ENCODE measurements at regions not wholly inside any gene's neighbourhood (a gene's known extent, or its start where the extent isn't known, plus 50 kb on each side); places are given as distances from the start of the nearest gene placed in this dataset.

DNA sequence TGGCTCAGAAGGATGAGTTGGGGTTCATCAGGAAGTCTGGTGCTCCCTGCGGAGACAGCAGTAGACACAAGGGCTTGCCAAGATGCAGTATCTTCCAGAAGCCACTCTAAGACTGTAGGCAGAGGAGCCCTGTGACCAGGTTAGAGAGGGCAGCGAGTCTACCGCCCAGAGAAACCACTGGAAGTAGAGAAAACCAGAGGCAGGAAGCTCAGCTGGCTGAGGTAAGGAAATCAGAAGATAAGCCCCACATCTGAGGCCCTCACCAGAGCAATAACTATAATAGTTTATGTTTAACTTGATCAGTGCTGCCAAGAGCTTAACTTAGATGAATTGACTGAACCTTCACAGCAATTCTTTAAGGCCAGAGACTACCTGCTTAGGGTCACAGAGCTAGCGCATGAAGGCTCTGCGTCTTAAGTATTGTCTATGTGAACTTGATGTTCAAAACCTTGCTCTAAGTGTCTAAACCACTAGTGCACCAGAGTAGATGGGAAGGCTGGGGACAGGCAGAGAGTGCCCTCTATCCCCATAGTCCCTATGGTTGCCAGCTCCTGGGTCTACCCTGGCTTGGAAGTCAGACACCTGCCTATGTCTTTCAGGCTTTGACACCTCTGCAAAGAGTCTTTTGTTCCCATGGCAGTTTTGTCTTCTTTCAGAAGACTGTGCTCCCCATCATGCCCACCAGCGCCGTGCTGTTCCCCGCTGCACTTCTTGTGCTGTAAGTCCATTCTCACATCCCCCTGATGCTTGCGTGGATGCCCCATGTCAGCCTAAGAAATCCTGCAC is 228.2 kb upstream of the KLF4 start:
- H3K4me2 ChIP-seq (ENCODE audit: low read depth, low read length) = no peak overlapping the region
- no peaks in the 10 kb centered on the region for H3K4me1 ChIP-seq (ENCODE audit: insufficient read depth, low read length)
- H4K20me1 ChIP-seq (ENCODE audit: insufficient read depth, low read length) = no peaks in the 10 kb centered on the region
- no peaks in the 10 kb centered on the region for H3K36me3 ChIP-seq (replicated peaks in 1 of 2; ENCODE audit: control insufficient read depth in 1 of 2, insufficient read depth in 2 of 2, low read length in 2 of 2)
- 63% methylated on average over 9 of the region's 9 CpGs for WGBS (ENCODE audit: low lambda C conversion rate)
- H2AFZ ChIP-seq (ENCODE audit: low read length) = no peak overlapping the region
- no peak overlapping the region for H3K9ac ChIP-seq (ENCODE audit: insufficient read depth, low read depth, low read length)
- ChIA-PET CTCF (ENCODE audit: low intra/inter-chr PET ratio, low total read pairs) (no interaction called here), POLR2A (no interaction called here)
- no peak for DNase-seq (ENCODE audit: low spot score)
- no peak for TF ChIP-seq CENPX (CRISPR knock-in tag; IDR thresholded peaks at IDR 0.05)
- no peak for TF ChIP-seq ZNF205 (CRISPR knock-in tag; IDR thresholded peaks at IDR 0.05)
- no peak for TF ChIP-seq PPARG (CRISPR knock-in tag; conservative IDR thresholded peaks at IDR 0.05)
- TF ChIP-seq ZNF20 (CRISPR knock-in tag; IDR thresholded peaks at IDR 0.05) = no peak
- no peak for TF ChIP-seq ZNF354B (CRISPR knock-in tag; IDR thresholded peaks at IDR 0.05)
- TF ChIP-seq ZFP91 (CRISPR knock-in tag; IDR thresholded peaks at IDR 0.05; ENCODE audit: borderline replicate concordance) = no peak
- no peak for TF ChIP-seq TEAD2 (CRISPR knock-in tag; IDR thresholded peaks at IDR 0.05)
- TF ChIP-seq YY1 (IDR thresholded peaks at IDR 0.05; ENCODE audit: insufficient read depth, insufficient replicate concordance, low read depth, low read length) = no peak
- no peak for TF ChIP-seq ZBTB25 (CRISPR knock-in tag; IDR thresholded peaks at IDR 0.05)
- TF ChIP-seq SMARCE1 (IDR thresholded peaks at IDR 0.05; ENCODE audit: borderline replicate concordance) = no peak
- no peak for TF ChIP-seq KAT8 (CRISPR knock-in tag; IDR thresholded peaks at IDR 0.05)
- no peak for TF ChIP-seq SPEN (CRISPR knock-in tag; IDR thresholded peaks at IDR 0.05; ENCODE audit: low read depth)
- no peak for TF ChIP-seq ZBTB26 (CRISPR knock-in tag; IDR thresholded peaks at IDR 0.05; ENCODE audit: borderline replicate concordance)
- TF ChIP-seq FOXK1 (CRISPR knock-in tag; IDR thresholded peaks at IDR 0.05; ENCODE audit: borderline replicate concordance, low read depth) = no peak
- in situ Hi-C loops (cut with HindIII; ENCODE audit: extremely low pct_ligation_motif_present, low pct_unique_long_range_greater_than_20kb) = no loop called here
- H3K4me3 ChIP-seq (replicated peaks in 1 of 3; ENCODE audit: insufficient read depth in 1 of 3, low read depth in 2 of 3, low read length in 3 of 3) = no peak overlapping the region
- FAIRE-seq = no peak
- no peak for ATAC-seq
- H3K27me3 ChIP-seq (ENCODE audit: control insufficient read depth in 1 of 2, insufficient read depth in 2 of 2, low read length in 2 of 2) = 0 out of 5 replicates have a peak, but pooled peaks cover 0 to 3% of the 10 kb centered on the region in 2 experiments
- H3K27ac ChIP-seq (ENCODE audit: extremely low read length, insufficient read depth, low read length) = no peak overlapping the region
- H3K9me3 ChIP-seq (ENCODE audit: low read length) = no peaks in the 10 kb centered on the region
- intact Hi-C loops (cut with micrococcal nuclease; ENCODE audit: unreplicated experiment) = no loop called here
- no TSS peak for BruUV-seq (replicated peaks)
- H3K79me2 ChIP-seq (ENCODE audit: insufficient read depth, low read length) = no peaks in the 10 kb centered on the region

Measured in HepG2 (cell line).